ENCODE measurements at regions not wholly inside any gene's neighbourhood (a gene's known extent, or its start where the extent isn't known, plus 50 kb on each side); places are given as distances from the start of the nearest gene placed in this dataset.

DNA sequence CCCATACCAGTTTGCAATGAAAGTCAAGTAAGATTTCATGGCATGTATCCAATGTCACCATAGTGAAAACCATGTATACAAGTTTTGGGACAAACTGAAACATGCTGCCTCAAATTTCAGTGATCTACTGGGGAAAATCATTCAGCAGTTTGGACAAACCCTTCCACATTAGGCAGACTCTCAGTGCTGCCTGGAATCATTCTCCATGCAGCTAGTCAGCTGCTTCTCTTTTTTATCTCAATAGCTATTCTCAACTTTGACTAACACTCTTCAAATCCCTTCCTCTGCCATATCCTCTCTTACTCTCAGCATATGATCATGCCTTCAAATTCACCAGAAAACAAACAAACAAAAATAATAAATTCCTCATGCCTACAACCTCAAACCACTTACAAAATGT is 323.3 kb downstream of the MAN2A1 start:
- TF ChIP-seq CTCF (IDR thresholded peaks at IDR 0.05) (no peak), POLR2A (IDR thresholded peaks at IDR 0.05) (no peak), EP300 (IDR thresholded peaks at IDR 0.05) (no peak)
